ENCODE measurements at regions not wholly inside any gene's neighbourhood (a gene's known extent, or its start where the extent isn't known, plus 50 kb on each side); places are given as distances from the start of the nearest gene placed in this dataset.

DNA sequence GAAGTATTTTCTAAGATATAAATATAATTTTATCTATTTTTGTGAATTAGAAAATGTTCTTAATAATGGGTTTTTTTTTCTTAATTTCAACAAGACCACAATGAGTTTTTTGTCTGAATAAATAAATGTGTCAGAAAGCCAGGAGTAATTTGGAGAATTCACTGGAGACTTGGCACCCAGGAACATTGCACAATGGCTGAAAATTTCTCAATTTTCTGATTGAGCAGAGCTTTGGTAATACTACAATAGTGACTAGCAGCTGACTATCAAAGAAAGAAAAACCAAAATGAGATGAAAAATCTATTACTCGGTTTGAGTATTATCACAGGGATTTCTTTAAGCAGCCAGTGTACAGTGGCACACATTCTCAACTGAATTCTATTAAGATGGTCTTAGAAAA lies 394.4 kb upstream of the PCDH20 start:
- TF ChIP-seq, protein P1, sequence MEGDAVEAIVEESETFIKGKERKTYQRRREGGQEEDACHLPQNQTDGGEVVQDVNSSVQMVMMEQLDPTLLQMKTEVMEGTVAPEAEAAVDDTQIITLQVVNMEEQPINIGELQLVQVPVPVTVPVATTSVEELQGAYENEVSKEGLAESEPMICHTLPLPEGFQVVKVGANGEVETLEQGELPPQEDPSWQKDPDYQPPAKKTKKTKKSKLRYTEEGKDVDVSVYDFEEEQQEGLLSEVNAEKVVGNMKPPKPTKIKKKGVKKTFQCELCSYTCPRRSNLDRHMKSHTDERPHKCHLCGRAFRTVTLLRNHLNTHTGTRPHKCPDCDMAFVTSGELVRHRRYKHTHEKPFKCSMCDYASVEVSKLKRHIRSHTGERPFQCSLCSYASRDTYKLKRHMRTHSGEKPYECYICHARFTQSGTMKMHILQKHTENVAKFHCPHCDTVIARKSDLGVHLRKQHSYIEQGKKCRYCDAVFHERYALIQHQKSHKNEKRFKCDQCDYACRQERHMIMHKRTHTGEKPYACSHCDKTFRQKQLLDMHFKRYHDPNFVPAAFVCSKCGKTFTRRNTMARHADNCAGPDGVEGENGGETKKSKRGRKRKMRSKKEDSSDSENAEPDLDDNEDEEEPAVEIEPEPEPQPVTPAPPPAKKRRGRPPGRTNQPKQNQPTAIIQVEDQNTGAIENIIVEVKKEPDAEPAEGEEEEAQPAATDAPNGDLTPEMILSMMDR (conservative IDR thresholded peaks at IDR 0.05; ENCODE audit: control insufficient read depth, insufficient read depth, low read depth, low read length): no peak
- DNase-seq (ENCODE audit: low read depth): no peak
- no peak overlapping the region for H3K4me3 ChIP-seq (ENCODE audit: control insufficient read depth, low read depth, low read length)

- TF ChIP-seq, protein P1 (conservative IDR thresholded peaks at IDR 0.05; ENCODE audit: control insufficient read depth, insufficient read depth, low read depth, low read length): no peak
- no peak for DNase-seq (ENCODE audit: low read depth)
- no peak overlapping the region for H3K4me3 ChIP-seq (ENCODE audit: control insufficient read depth, low read depth, low read length)
Observed at GRCh38 chr13:61797397-61797796, 381.7 kb upstream of the PCDH20 start.

DNA sequence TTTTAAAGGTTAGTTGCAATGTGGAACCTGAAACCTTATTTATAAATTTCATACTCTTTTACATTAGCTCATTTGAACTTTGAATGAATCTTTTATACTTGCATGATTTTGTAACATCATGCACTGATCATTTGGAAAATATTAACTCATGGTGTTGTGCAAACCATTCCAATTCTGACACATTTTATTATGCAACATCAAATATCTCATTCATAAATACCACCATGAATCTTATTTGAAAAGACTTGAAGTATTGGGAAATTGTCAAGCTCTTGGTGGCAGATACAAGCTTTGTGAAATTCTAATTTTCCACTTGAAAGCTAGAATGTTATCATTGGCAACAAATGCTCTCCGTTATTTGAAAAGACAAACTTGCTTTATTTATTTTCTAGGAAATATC lies 379.9 kb upstream of the PCDH20 start:
- TF ChIP-seq, protein P1 (conservative IDR thresholded peaks at IDR 0.05; ENCODE audit: control insufficient read depth, insufficient read depth, low read depth, low read length): no peak

GRCh38 chr13:61779456-61779855 lies 363.8 kb upstream of the PCDH20 start:
- TF ChIP-seq, protein P1 (conservative IDR thresholded peaks at IDR 0.05; ENCODE audit: control insufficient read depth, insufficient read depth, low read depth, low read length): no peak
- no peak overlapping the region for H3K4me3 ChIP-seq (ENCODE audit: control insufficient read depth, low read depth, low read length)
- no peak for DNase-seq (ENCODE audit: low read depth)

More for the DNA sequence above, 379.9 kb upstream of the PCDH20 start:
- DNase-seq (ENCODE audit: low read depth): peak; percentile 1
- no peak overlapping the region for H3K4me3 ChIP-seq (ENCODE audit: control insufficient read depth, low read depth, low read length)

GRCh38 chr13:61778531-61778930 lies 362.9 kb upstream of the PCDH20 start:
- H3K4me3 ChIP-seq (ENCODE audit: control insufficient read depth, low read depth, low read length): no peak overlapping the region
- DNase-seq (ENCODE audit: low read depth): no peak
- TF ChIP-seq, protein P1 (conservative IDR thresholded peaks at IDR 0.05; ENCODE audit: control insufficient read depth, insufficient read depth, low read depth, low read length): no peak

DNA sequence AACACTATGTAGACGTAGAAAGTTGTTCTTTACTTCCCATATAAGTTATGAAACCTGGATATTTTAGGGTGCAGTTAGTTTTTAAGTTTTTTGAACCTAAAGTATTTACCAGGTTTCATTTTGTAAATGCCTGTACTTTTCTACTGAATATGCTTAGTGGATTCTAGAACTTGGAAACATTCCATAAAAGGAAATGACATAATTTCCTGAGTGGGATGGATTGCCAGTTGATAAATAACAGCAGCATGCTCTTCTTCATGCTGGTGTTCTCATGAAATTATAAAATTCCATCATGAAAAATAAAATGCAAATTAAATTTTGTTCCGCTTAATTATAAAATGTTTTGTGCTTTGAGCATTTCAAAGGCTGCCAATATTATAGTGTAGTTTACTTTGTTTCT lies 362.2 kb upstream of the PCDH20 start:
- peak; percentile 0 for DNase-seq (ENCODE audit: low read depth)
- TF ChIP-seq, protein P1 (conservative IDR thresholded peaks at IDR 0.05; ENCODE audit: control insufficient read depth, insufficient read depth, low read depth, low read length): no peak
- H3K4me3 ChIP-seq (ENCODE audit: control insufficient read depth, low read depth, low read length): no peak overlapping the region

DNA sequence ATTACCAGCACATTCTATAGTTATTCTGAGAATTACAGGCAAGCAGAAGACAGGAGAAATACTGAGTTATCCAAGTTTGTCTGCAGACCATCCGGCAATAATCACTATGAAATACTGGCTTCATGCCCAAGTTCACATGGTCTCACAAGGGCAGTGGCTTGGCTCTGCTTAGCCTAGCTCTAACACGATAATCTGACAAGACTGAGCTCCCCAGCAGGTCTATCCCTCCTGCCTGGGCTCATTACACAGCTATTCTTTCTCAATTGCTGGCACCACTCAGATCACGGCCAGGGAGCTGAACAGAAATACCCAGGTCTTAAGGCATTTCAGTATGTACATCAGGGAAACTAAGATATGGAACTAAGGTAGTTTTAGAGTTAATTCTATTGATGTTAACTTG lies 361.6 kb upstream of the PCDH20 start:
- no peak overlapping the region for H3K4me3 ChIP-seq (ENCODE audit: control insufficient read depth, low read depth, low read length)
- DNase-seq (ENCODE audit: low read depth): peak; percentile 0
- TF ChIP-seq, protein P1 (conservative IDR thresholded peaks at IDR 0.05; ENCODE audit: control insufficient read depth, insufficient read depth, low read depth, low read length): no peak

Measured in fibroblast of mammary gland (primary cell).